SK-N-SH (cell line): ENCODE measurements at regions not wholly inside any gene's neighbourhood (a gene's known extent, or its start where the extent isn't known, plus 50 kb on each side); places are given as distances from the start of the nearest gene placed in this dataset.

ENCODE experiments used
- CTCF ChIA-PET: fragments of 300-600, 350-600 bp; formaldehyde crosslinking; extraction: SDS; loops from one replicate; lab custom pipeline; 2021; lab: Yijun Ruan, JAX
- POLR2A ChIA-PET: fragments of 350-600 bp; sonication (Branson Sonifier 250); formaldehyde crosslinking; extraction: SDS; loops from one replicate; lab custom pipeline; 2020; ENCODE audit warnings: antibody characterized with exemption, inconsistent platforms; lab: Yijun Ruan, JAX
- DNase-seq: peaks from one replicate; pipeline ENCODE4 v3.0.0; 2012
- H2AFZ ChIP-seq: fragments of 200-600 bp; sonication (generic); 2 replicates; pipeline ENCODE4 v1.8.1; 2016; ENCODE audit warnings: antibody characterized with exemption, mild to moderate bottlenecking, low read depth
- H3F3A ChIP-seq: fragments of 200-600 bp; sonication (generic); replicated peaks from 2 replicates; pipeline ENCODE3; 2016; ENCODE audit warnings: antibody characterized with exemption, mild to moderate bottlenecking; ENCODE audit not compliant: insufficient read depth
- H3K27ac ChIP-seq, 2 experiments: fragments of 200-500 bp in 1 of 2; fragments of 200-600 bp in 1 of 2; sonication (Bioruptor generic) in 1 of 2; sonication (generic), shearing (Covaris generic) in 1 of 2; 2 replicates each; pipeline versions ENCODE4 v1.5.1 to v1.6.1; 2014 to 2016; ENCODE audit warnings: low read depth in 2 of 2, inconsistent platforms in 1 of 2, low read length in 1 of 2, mild to moderate bottlenecking in 1 of 2, mixed read lengths in 1 of 2
- H3K27me3 ChIP-seq: fragments of 200-600 bp; sonication (generic), shearing (Covaris generic); 2 replicates; pipeline ENCODE4 v1.6.1; 2016; ENCODE audit warnings: mixed run types; ENCODE audit not compliant: insufficient read depth
- H3K36me3 ChIP-seq, 2 experiments: fragments of 200-500 bp in 1 of 2; fragments of 200-600 bp in 1 of 2; sonication (Bioruptor generic) in 1 of 2; sonication (generic) in 1 of 2; replicated peaks in 1 of 2; 2 replicates each; pipeline versions ENCODE3 to v1.5.1; 2014 to 2016; ENCODE audit warnings: low read length in 1 of 2, mild to moderate bottlenecking in 1 of 2; ENCODE audit not compliant: insufficient read depth in 2 of 2, control insufficient read depth in 1 of 2
- H3K4me1 ChIP-seq, 2 experiments: fragments of 200-500 bp in 1 of 2; fragments of 200-600 bp in 1 of 2; sonication (Bioruptor generic) in 1 of 2; sonication (generic), shearing (Covaris generic) in 1 of 2; 2 replicates each; pipeline versions ENCODE4 v1.5.1 to v1.6.1; 2014 to 2016; ENCODE audit warnings: low read depth in 1 of 2, low read length in 1 of 2, mixed run types in 1 of 2; ENCODE audit not compliant: insufficient read depth in 2 of 2, control insufficient read depth in 1 of 2
- H3K4me2 ChIP-seq: fragments of 200-600 bp; sonication (generic), shearing (Covaris generic); 2 replicates; pipeline ENCODE4 v1.6.1; 2017; ENCODE audit warnings: mixed run types
- H3K4me3 ChIP-seq, 2 experiments: fragments of 200-500 bp in 1 of 2; fragments of 200-600 bp in 1 of 2; sonication (Bioruptor generic) in 1 of 2; sonication (generic), shearing (Covaris generic) in 1 of 2; 2 replicates each; pipeline versions ENCODE4 v1.5.1 to v1.8.1; 2014 to 2016; ENCODE audit warnings: low read depth in 2 of 2, inconsistent platforms in 1 of 2, low read length in 1 of 2, mild to moderate bottlenecking in 1 of 2, mixed read lengths in 1 of 2, moderate library complexity in 1 of 2
- H3K79me2 ChIP-seq: fragments of 200-600 bp; sonication (generic); 2 replicates; pipeline ENCODE4 v1.8.1; 2017; ENCODE audit warnings: mild to moderate bottlenecking; ENCODE audit not compliant: insufficient read depth
- H3K9ac ChIP-seq: fragments of 200-600 bp; sonication (generic); 2 replicates; pipeline ENCODE4 v1.6.1; 2017; ENCODE audit warnings: mixed run types
- H3K9me2 ChIP-seq: fragments of 200-600 bp; sonication (generic); 2 replicates; pipeline ENCODE4 v1.6.1; 2017; ENCODE audit warnings: mixed run types
- H3K9me3 ChIP-seq: fragments of 200-600 bp; sonication (generic); 2 replicates; pipeline ENCODE4 v1.6.1; 2017; ENCODE audit warnings: mixed run types, mild to moderate bottlenecking, moderate library complexity
- H4K20me1 ChIP-seq: fragments of 200-600 bp; sonication (generic); 2 replicates; pipeline ENCODE4 v1.6.1; 2017; ENCODE audit warnings: mild to moderate bottlenecking, mixed run types; ENCODE audit not compliant: insufficient read depth
- CHD2 ChIP-seq: fragments of 150-350 bp; IDR thresholded peaks from 2 replicates; pipeline ENCODE4 v1.6.1; 2018; ENCODE audit warnings: low read length; ENCODE audit not compliant: partially characterized antibody
- EP300 ChIP-seq, 2 experiments: IDR thresholded peaks; 2 replicates each; pipeline versions ENCODE4 v1.4.0 to v1.6.1; 2012; ENCODE audit warnings: borderline replicate concordance in 1 of 2, low read depth in 1 of 2, low read length in 1 of 2
- EZH2phosphoT487 ChIP-seq: fragments of 200-600 bp; sonication (generic); IDR thresholded peaks from 2 replicates; pipeline ENCODE4 v1.6.1; 2017; ENCODE audit warnings: low read depth, mixed run types, mild to moderate bottlenecking, antibody characterized with exemption, moderate library complexity, borderline replicate concordance
- FOSL2 ChIP-seq: IDR thresholded peaks from 2 replicates; pipeline ENCODE4 v1.4.0; 2012; ENCODE audit warnings: low read depth, mild to moderate bottlenecking, moderate library complexity, borderline replicate concordance
- GABPA ChIP-seq: IDR thresholded peaks from 2 replicates; pipeline ENCODE4 v1.4.0; 2012; ENCODE audit warnings: low read depth, mild to moderate bottlenecking
- GATA2 ChIP-seq: sonication (generic); formaldehyde crosslinking; IDR thresholded peaks from 2 replicates; pipeline ENCODE4 v1.5.0; 2020; ENCODE audit warnings: mild to moderate bottlenecking, missing genetic modification reagents
- JUND ChIP-seq: IDR thresholded peaks from 2 replicates; pipeline ENCODE4 v1.4.0; 2012
- MEF2A ChIP-seq: IDR thresholded peaks from 2 replicates; pipeline ENCODE4 v1.4.0; 2012; ENCODE audit warnings: low read depth, borderline replicate concordance
- NFIC ChIP-seq: IDR thresholded peaks from 2 replicates; pipeline ENCODE4 v1.4.0; 2012; ENCODE audit warnings: borderline replicate concordance
- NRF1 ChIP-seq: IDR thresholded peaks from 2 replicates; pipeline ENCODE4 v1.6.1; 2012; ENCODE audit warnings: low read depth, mild to moderate bottlenecking, low read length
- POLR2AphosphoS5 ChIP-seq: IDR thresholded peaks from 2 replicates; pipeline ENCODE4 v1.6.1; 2012; ENCODE audit warnings: low read depth, low read length
- RCOR1 ChIP-seq: fragments of 150-350 bp; IDR thresholded peaks from 2 replicates; pipeline ENCODE4 v1.6.1; 2017; ENCODE audit warnings: antibody characterized with exemption, low read length
- RFX5 ChIP-seq: IDR thresholded peaks from 2 replicates; pipeline ENCODE4 v1.6.1; 2012; ENCODE audit warnings: mild to moderate bottlenecking, improper control_type of control experiment, low read length
- SMC3 ChIP-seq: IDR thresholded peaks from 2 replicates; pipeline ENCODE4 v1.6.1; 2012; ENCODE audit warnings: low read depth, low read length, improper control_type of control experiment
- WGBS: methylation state at CpG from one replicate; pipeline ENCODE4 v1.1.6; 2017; ENCODE audit warnings: low lambda C conversion rate; 5-methylcytosine and 5-hydroxymethylcytosine counted together
- TF ChIP-seq, protein P1 (sequence below): fragments of 200-600 bp; sonication (generic); IDR thresholded peaks from 2 replicates; pipeline ENCODE4 v1.6.1; 2017; ENCODE audit warnings: antibody characterized with exemption, mild to moderate bottlenecking, moderate library complexity
- TF ChIP-seq, protein P2 (sequence below): IDR thresholded peaks from 2 replicates; pipeline ENCODE4 v1.4.0; 2012; ENCODE audit warnings: low read depth, borderline replicate concordance
- TF ChIP-seq, protein P3 (sequence below): fragments of 150-350 bp; IDR thresholded peaks from 2 replicates; pipeline ENCODE4 v1.6.1; 2016; ENCODE audit warnings: mild to moderate bottlenecking, low read depth, low read length

DNA sequence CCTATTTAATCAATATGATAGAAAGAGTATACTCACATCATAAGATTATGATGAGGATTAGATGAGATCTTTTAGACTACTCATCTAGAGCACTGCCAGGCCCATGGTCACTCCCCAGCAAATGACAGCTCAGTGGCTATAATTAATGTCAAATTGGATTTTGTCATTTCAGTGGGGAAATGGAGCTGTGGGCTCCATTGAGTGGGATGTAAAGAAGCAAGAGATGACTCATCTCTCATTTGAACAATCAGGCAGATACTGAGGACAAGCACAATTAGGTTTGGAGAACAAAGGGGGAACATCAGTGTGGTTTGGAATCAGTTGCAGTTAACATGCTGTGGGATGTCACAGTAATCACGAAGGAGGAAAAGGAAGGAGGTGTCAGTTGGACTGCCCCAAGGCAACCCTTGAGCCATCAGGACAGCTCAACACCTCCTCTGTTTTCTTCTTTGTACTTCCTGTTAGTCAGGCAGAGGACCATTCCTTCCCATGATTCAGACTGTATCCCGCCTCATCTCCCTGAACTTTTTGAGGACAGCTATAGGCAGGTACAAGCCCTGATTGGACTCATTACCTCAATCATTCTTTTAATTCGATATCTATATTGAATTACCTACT lies 473.7 kb upstream of the ISX start:
- POLR2A ChIA-PET: no interaction called here
- no peaks in the 10 kb centered on the region for H3F3A ChIP-seq
- H3K9ac ChIP-seq: no peak overlapping the region
- no peaks in the 10 kb centered on the region for H3K27me3 ChIP-seq
- H3K9me3 ChIP-seq: no peaks in the 10 kb centered on the region
- H3K79me2 ChIP-seq: no peaks in the 10 kb centered on the region
- CTCF ChIA-PET: no interaction called here
- no peak overlapping the region for H3K27ac ChIP-seq
- 0% methylated on average over 3 of the region's 3 CpGs for WGBS
- TF ChIP-seq, protein P1, sequence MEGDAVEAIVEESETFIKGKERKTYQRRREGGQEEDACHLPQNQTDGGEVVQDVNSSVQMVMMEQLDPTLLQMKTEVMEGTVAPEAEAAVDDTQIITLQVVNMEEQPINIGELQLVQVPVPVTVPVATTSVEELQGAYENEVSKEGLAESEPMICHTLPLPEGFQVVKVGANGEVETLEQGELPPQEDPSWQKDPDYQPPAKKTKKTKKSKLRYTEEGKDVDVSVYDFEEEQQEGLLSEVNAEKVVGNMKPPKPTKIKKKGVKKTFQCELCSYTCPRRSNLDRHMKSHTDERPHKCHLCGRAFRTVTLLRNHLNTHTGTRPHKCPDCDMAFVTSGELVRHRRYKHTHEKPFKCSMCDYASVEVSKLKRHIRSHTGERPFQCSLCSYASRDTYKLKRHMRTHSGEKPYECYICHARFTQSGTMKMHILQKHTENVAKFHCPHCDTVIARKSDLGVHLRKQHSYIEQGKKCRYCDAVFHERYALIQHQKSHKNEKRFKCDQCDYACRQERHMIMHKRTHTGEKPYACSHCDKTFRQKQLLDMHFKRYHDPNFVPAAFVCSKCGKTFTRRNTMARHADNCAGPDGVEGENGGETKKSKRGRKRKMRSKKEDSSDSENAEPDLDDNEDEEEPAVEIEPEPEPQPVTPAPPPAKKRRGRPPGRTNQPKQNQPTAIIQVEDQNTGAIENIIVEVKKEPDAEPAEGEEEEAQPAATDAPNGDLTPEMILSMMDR: no peak
- TF ChIP-seq GATA2 (no peak), CHD2 (no peak), NRF1 (no peak)
- no peak overlapping the region for H3K4me3 ChIP-seq
- no peak for DNase-seq
- H4K20me1 ChIP-seq: no peaks in the 10 kb centered on the region
- no peak overlapping the region for H2AFZ ChIP-seq
- no peaks in the 10 kb centered on the region for H3K36me3 ChIP-seq
- H3K9me2 ChIP-seq: no peaks in the 10 kb centered on the region
- H3K4me1 ChIP-seq: no peaks in the 10 kb centered on the region; a peak in 1 of 4 replicates
- H3K4me2 ChIP-seq: no peak overlapping the region

DNA sequence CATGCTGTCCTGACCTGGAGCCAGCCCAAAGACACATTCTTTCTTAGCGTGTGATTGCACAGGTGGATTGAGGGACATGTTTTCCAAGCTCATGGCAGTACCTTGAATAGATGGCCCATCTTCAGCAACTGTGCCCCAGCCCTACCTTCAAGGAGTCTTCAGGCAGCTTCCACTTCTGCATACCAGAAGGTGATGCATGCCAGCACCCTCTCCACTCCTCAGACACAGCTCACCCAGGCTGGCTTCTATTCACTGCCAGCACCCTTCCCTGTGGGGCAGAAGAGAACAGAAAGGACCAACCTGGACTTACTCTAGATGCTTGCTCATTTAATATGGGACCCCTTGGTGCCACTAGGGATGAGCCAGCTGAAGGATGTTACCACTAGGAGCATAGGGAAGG lies 466.4 kb upstream of the ISX start:
- Histone ChIP-seq H3K27ac (no peak overlapping the region), H3F3A (no peaks in the 10 kb centered on the region), H3K79me2 (no peaks in the 10 kb centered on the region), H3K9me2 (no peaks in the 10 kb centered on the region), H3K4me3 (no peak overlapping the region), H3K36me3 (no peaks in the 10 kb centered on the region), H3K9me3 (no peaks in the 10 kb centered on the region), H3K4me2 (no peak overlapping the region), H3K9ac (no peak overlapping the region), H2AFZ (no peak overlapping the region), H4K20me1 (no peaks in the 10 kb centered on the region), H3K27me3 (no peaks in the 10 kb centered on the region), H3K4me1 (no peaks in the 10 kb centered on the region)
- ChIA-PET CTCF (no interaction called here), POLR2A (no interaction called here)
- TF ChIP-seq FOSL2 (no peak), RFX5 (no peak), EZH2phosphoT487 (no peak), CHD2 (no peak)
- 0% methylated on average over 1 of the region's 1 CpG for WGBS
- no peak for DNase-seq

DNA sequence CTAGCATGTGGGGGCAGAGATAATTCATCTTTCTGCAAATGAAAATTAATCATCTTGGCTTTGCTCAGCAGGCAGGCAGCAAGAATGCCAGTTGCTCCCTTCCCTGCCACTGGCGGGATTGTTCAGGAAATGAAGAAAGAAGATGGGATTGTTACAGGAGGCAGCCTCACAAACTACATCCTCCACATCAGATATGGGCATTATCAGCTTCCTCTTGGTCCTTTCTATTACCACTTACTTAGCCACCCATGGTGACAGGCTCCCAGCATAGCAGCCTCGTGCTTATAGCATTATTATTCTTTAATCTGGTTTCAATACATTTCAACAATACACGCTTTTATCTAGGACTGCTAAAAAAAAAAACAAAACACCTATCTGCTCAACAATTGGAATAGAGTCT lies 461.6 kb upstream of the ISX start:
- Histone ChIP-seq H2AFZ (no peak overlapping the region), H4K20me1 (no peaks in the 10 kb centered on the region), H3K9me2 (no peaks in the 10 kb centered on the region), H3K27ac (no peak overlapping the region), H3K27me3 (no peaks in the 10 kb centered on the region), H3K36me3 (no peaks in the 10 kb centered on the region), H3K4me3 (no peak overlapping the region), H3K4me2 (no peak overlapping the region), H3F3A (no peaks in the 10 kb centered on the region), H3K79me2 (no peaks in the 10 kb centered on the region), H3K4me1 (no peaks in the 10 kb centered on the region), H3K9me3 (no peaks in the 10 kb centered on the region), H3K9ac (no peak overlapping the region)
- DNase-seq: no peak
- 0% methylated on average over 3 of the region's 3 CpGs for WGBS
- ChIA-PET POLR2A (no interaction called here), CTCF (interaction anchor here (1.2 kb wide), 1 partner anchor 546 kb away, joined by 3 read pairs; no protein-coding TSS in a partner anchor)
- no peak for TF ChIP-seq JUND
- no peak for TF ChIP-seq POLR2AphosphoS5
- no peak for TF ChIP-seq GABPA
- no peak for TF ChIP-seq FOSL2
- TF ChIP-seq SMC3: no peak
- TF ChIP-seq NFIC: no peak
- TF ChIP-seq, protein P2, sequence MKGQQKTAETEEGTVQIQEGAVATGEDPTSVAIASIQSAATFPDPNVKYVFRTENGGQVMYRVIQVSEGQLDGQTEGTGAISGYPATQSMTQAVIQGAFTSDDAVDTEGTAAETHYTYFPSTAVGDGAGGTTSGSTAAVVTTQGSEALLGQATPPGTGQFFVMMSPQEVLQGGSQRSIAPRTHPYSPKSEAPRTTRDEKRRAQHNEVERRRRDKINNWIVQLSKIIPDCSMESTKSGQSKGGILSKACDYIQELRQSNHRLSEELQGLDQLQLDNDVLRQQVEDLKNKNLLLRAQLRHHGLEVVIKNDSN: no peak
- TF ChIP-seq, protein P1: no peak
- TF ChIP-seq RCOR1: no peak
- no peak for TF ChIP-seq EP300 (IDR thresholded peaks at IDR 0.05; ENCODE audit: borderline replicate concordance in 1 of 2, low read depth in 1 of 2, low read length in 1 of 2)
- TF ChIP-seq MEF2A: no peak
- TF ChIP-seq, protein P3, sequence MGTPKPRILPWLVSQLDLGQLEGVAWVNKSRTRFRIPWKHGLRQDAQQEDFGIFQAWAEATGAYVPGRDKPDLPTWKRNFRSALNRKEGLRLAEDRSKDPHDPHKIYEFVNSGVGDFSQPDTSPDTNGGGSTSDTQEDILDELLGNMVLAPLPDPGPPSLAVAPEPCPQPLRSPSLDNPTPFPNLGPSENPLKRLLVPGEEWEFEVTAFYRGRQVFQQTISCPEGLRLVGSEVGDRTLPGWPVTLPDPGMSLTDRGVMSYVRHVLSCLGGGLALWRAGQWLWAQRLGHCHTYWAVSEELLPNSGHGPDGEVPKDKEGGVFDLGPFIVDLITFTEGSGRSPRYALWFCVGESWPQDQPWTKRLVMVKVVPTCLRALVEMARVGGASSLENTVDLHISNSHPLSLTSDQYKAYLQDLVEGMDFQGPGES: no peak
- no peak for TF ChIP-seq CHD2
